ENCODE measurements at regions not wholly inside any gene's neighbourhood (a gene's known extent, or its start where the extent isn't known, plus 50 kb on each side); places are given as distances from the start of the nearest gene placed in this dataset.

- no peak for TF ChIP-seq CTCF (IDR thresholded peaks at IDR 0.05)
- TF ChIP-seq POLR2A (IDR thresholded peaks at IDR 0.05) = no peak
These were observed 60.6 kb upstream of the NKX1-1 start for GRCh38 chr4:1466863-1467165.

Data from uterus (tissue), 2 donors.